T-helper 2 cell (primary cell): ENCODE measurements at regions not wholly inside any gene's neighbourhood (a gene's known extent, or its start where the extent isn't known, plus 50 kb on each side); places are given as distances from the start of the nearest gene placed in this dataset.

Source experiments
- DNase-seq, 5 experiments: peaks; one replicate each; pipeline versions ENCODE4 v3.0.0 to v3.0.0-alpha.2; 2012 to 2022

DNA sequence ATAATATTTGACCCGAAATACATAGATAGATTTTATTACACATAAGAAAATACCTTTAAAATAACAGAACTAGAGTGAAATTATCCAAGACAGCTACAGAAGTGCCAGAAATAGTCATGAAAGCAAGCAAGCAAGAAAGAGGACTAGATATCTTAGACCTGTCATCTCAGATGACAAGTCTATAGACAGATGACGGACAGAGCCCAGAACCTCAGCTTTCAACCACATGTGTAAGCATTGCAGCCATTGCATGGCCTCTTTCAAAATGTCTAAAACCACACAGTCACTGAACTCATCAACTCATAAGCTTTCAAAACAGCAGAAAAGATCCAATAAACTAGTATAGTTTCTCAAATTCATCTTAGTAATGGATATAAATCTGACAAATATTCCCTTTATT lies 59.8 kb upstream of the FHIT start:
- no peak for DNase-seq

DNA sequence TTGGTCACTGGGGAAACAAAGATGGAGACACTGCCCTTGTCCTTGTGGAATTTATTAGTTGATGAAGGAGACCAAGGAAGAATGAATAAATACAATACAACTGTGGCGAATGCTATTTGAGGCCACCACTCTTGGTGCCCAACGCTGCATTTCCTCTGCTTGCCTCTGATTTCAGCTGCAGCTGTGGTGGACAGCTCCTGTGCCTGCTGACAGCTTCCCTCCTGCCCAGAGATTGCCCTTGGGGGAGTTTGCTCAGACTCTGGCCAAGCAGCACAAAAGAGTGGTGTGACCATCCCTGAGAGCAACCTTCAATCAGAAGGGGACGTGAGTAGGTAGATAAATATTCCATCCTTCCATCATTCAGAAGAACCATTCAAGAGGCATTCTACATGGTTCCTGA lies 64.6 kb upstream of the FHIT start:
- DNase-seq = peak in 1 of 5 experiments; percentile 1

DNA sequence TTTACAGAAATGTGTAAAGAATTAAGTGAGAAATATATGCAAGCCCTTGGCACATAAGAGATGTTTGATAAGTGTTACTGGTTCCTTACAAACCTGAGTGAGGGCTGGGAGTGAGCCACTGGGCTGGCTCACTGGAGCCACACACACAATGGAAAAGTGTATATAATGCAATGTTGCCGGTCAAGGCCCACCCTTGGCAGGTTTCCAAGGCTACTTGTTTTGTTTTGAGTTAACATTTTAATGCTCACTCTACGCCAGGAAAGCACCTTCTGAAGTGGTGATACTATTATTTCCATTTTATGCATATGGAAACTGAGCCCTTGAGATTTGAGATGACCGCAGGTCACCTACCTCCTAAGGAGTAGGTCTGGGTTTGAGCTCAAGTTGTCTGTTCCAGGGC lies 71.8 kb upstream of the FHIT start:
- no peak for DNase-seq

DNA sequence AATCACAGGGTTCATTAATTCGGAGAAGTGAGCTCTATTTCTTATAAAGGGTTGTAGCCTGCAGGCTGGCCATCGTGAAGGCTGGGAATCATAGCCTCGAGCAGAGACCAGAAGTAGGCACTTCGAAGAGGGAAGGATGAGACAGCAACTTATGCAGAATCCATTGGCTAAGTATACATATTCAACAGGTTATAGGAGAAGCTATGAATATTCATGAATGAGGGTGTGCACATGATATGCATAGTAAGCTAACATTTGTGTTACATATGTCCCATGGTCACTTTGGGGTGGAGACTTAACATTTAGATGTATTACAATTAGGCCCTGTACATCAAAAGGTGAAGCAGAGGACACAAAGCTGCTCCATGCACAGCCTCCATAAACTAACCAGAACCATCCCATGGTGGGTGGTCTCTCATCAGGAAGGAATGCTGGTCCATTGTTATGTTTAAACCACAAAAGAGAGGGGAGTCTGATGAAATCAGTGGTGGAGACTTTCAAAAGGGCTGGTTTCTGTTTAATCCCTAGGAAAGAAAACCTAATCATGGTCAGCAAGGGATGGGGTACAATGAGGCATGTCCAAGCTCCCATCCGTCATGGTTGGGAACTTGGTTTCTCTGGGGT lies 80.8 kb upstream of the FHIT start:
- no peak for DNase-seq

DNA sequence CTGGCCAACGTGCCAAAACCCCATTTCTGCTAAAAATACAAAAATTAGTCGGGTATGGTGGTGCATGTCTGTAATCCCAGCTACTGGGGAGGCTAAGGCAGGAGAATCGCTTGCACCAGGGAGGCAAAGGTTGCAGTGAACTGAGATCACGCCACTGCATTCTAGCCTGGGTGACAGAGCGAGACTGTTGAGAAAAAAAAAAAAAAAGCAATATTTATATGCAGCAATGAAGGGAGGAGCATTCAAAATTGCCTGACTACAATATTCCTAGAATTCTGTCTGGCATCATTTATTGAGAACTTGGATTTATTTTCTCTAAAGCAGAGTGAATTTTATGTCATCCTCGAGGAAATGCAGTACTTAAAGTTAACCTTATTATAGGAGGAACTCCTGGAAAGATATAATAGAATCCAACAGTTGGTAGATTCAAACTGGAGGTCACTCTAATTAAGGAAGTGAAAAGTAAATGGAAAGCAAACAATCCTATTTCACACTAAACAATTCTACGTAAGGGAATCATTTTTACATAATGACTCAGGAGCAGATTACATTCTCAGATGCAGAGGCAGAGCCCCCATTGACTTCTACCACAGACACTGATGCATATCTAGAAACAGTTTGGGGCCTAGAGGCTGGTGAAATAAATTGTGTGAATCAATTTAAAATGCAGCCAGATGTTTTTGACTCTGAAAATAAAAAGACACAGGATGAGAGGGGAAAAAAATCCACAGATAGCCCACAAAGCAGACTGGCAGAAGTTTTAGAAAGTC lies 82.1 kb upstream of the FHIT start:
- peak in 1 of 5 experiments; percentile 11 for DNase-seq

DNA sequence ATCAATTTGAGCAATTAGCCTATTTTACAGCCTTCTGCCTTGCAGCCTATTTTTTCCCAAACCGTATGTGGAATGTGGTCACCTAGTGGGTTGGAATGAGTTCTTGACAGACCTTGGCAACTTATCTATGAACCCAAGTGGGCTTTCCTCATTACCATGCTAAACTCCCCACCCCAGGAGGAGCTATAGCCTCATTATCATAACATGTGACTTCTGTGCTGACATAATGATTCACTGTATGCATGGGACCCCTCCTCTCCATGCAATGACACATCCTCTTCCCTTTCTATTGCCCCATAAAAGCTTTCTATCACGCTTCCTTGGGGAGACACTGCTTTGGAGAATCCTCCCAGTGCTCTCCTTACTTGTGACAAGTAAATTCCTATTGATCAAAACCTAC lies 83.5 kb upstream of the FHIT start:
- no peak for DNase-seq

DNA sequence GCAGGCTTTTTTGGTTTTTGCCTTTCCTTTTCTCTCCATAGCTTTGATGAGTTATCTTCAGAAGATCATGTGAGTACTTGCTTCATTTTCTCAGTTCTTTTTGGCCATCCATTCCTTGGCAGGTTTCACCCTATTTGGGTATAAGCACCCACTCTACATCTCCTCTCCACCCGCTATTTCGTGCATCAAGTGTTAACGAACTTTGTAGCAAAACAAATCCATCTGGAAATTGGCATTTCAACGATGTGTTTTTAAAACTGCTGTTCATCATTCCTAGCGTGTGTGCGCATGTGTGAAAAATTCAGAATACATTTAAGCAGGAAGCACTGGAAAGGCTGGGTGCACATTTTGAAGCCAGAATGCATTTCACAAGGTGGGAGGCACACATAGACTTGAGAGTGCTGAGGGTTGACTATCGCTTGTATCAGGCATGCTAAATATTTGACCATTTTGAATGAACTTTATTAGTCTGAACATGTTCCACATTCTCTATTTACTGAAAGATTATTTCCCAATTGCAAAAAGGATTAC lies 89.7 kb upstream of the FHIT start:
- no peak for DNase-seq

DNA sequence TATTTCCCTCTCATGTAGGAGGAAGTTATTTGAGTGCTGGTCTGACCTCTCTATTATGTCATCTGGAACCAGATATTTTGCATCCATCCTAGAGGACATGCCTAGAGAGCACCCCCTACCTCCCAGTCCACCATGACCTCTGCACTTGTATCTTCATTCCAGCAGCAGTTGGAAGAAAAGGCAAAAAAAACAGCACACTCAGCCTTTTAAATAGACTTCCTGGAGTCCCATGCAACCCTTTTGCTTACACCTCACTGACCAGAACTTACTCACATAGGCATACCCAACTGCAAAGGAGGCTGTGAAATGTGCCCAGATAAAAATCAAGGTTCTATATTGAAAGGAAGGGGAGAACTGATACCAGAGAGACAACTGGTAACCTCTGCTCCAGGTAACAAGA lies 92.3 kb upstream of the FHIT start:
- no peak for DNase-seq

DNA sequence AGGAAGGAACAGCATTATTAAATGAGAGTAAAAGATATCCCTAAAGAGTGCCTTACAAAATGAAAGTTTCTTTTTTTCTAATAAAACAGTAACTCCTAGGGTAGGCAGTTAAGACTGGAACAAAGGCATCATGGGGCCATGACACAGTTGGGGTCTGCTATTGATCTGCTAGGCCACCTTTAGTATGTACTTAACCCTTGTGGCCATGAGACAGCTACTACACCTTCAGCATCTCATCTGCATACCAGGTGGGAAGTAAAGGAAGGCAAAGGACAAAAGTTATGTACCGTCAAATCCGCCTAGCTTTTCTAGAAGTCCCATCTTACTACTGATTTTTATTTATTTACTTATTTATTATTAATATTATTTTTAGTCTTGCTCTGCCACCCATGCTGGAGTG lies 93.8 kb upstream of the FHIT start:
- no peak for DNase-seq

DNA sequence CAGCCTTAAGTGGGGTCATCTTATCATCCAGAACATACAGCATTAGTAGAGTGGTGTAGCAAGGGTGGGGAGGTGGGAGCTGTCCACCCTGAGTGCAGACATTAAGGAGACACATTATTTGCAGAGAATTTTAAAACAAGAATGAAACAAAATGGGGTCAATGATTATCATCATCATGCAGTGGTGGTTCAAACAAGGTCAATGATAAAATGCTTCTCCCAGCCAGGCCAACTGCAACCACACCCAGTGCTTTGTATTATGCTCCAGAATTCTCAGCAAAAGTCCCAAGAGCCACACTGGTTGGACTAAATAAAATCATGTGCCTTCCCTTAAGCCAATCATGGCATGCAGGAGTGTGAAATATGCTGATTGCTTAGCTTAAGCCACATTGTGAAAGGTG lies 96.7 kb upstream of the FHIT start:
- no peak for DNase-seq

DNA sequence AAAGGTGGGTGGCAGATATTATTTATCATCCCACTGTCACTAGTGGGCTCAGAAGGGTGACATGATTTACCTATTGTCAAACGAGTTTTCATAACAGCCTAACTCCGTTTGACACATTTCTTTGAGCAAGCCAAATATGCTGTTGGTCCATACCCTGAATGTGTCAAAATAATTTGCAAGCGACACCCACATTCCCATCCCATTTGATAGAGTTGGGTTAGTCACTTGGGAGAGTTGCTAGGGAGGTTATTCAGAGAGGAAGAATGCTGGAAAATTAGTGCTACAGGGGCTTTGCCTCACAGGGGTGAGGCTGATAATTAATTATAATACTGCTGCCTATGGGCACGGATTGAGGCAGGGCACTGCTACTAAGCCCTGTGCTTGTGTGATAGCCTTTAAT lies 98.5 kb upstream of the FHIT start:
- DNase-seq = no peak

DNA sequence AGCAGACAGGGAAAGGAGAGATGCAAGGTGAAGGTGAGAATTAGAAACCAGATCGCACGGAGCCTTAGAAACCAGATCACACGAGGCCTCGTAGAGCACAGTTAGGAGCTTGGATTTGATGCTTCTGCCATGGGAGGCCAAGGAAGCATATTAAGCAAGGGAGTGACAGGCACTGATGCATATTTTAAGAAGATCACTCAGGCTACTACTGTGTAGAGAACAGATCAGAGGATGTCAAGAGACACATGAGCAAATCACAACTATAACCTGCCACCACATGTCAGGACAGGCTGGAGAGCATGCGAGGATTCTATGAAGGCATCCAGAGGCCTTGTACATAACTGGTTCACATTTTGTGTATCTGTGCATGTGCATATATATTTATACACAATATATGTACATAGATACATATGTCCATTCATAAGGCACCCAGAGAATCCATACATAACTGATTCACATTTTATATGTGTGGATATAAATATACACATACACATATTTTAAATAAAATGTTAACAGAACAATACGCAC lies 99.6 kb upstream of the FHIT start:
- DNase-seq = no peak

DNA sequence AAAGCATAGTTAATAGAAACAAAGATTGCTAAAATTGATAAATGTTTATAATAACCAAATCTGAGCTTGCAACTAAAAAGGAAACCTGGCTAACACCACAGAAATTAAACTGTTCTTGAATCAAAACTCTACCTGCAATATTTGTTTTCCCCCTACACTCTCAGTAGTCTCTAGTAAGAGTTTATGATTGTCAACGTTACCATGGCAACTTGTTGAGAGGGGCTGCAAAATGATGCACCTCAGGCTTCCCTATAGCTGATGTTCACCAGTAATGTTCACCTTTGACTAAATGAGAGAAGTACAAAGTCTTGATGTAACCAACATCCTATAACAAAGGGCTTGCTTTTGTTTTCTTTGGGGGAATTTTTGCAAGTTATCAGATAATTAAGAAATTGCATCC lies 101.1 kb upstream of the FHIT start:
- DNase-seq = no peak

DNA sequence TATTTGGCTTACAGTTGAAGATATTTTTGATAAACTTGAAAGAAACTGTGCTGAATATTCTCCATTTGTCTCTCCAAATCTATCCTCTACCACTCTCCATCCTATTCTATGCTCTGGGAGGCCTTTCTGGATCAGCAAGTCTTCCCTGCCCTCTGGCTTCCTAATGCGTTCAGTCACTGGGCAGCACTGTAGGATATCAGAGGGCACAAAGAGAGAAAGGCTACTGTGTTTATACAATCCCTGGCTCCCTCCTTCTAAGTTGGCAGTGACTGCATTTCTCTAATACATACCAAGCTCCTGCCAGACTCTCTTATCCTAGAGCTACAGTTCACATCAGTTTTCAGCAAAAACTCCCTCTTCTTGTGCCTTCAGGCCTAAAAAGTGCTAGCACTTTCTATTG lies 102.1 kb upstream of the FHIT start:
- DNase-seq = no peak

DNA sequence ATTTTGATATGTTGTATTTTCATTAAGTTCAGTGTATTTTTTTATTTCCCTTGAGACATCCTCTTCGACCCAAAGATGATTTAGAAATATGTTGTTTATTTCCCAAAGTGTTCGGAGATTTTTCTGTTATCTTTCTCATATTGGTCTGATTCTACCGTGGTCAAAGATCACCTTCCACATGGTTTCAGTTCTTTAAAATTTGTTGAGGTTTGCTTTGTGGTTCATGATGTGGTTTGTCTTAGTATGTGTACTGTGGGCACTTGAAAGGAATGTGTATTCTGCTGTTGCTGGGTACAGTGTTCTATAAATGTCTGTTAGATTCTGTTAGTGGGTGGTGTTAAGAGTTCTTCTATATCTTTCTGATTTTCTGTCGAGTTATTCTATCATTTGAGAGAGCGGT lies 103.4 kb upstream of the FHIT start:
- no peak for DNase-seq

DNA sequence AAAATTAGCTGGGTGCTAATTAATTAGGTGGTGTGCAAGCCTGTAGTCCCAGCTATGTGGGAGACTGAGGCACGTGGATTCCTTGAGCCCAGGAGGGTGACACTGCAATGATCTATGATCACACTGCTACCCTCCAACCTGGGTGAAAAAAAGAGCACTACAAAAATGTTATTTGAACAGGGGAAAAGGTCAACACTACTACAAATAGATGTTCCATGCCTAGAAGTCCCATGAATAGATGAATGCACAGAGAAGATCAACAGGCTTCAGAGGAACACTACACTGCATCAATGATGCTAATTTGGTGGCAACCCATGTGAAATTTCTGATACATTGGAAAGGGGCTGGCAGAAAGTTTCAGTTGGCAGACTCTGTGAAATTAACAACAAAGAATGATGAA lies 105.4 kb upstream of the FHIT start:
- DNase-seq = no peak

DNA sequence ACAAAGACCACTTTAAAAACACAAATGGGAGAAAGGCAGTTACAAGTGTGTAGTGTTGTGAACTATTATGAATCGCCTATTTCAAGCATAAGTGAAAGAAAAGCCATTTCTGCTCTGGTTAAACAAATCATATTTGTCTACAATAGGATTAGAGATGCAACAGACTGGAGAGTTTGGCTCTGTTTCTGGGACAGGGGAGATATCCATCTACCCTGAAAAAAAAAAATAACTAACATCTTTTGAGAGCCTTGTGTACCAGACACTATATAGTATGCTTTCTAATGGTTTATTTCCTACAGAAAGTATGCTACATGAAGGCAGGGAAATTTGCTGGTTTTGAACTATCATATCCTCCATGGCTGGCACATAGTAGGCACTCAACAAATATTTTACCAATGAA lies 106.7 kb upstream of the FHIT start:
- DNase-seq = no peak

DNA sequence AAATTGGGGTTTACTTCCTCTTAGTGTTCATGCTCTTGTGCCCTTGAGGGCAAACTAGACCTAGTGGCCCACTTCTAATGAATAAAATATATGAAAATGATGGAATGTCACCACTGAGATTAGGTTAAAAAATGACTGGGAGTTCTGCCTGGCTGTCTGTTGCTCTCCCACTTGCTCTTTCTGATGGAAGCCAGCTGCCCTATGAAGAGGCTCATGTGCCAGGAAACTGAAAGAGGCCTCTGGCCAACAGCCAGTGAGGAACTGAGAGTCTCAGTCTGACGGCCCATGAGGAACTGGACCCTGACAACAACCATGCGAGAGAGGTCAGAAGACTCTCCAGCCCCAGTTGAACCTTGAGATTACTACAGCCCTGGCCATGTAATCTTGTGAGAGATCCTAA lies 107.1 kb upstream of the FHIT start:
- DNase-seq = no peak

DNA sequence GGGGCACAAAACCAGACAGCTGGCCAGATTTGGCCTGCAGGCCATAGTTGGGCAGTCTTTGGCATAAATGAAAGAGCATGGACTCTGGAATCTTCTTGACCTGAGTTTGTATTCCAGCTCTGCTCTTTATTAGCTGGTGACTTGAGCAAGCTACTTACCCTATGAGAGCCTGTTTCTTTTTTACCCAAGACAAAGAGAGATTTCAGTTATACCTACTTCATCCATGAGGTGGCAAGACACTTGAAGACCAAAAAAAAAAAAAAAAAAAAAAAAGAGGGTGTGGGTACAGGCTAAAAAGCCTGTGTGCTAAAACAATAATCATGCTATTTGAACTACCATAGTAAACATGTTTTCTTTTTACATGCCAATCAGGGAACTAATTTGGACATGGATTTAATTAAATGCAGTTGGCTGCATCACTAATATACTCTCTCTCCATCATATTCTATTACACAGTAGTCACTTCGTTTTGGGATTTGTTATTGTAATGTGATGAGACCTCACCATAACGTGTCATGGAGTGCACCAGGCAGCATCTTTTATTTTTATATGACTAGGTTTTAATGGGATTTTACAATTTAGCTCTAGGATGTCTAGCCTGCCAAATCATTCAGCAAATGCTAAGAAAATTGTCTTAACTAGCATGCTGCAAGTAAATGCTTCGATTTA lies 109.2 kb upstream of the FHIT start:
- DNase-seq = no peak

DNA sequence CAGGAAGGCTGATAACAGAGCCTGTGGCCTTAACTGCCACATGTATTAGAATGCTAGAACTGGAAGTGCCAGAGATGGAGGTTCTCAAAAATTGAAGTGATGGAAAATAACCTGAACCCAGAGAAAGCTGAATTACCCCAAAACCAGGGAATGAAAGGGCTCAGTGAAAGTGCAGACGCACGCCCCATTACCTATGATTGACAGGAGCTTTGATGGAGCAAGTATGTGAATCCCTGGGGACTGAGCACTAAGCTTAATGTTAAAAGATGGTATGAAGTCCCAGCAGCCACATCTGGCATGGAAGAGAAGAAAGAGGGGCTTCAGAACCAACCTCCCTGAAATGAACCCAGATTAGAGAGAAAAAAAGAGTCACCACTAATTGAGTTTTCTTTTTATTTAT lies 118.4 kb upstream of the FHIT start:
- DNase-seq = no peak

DNA sequence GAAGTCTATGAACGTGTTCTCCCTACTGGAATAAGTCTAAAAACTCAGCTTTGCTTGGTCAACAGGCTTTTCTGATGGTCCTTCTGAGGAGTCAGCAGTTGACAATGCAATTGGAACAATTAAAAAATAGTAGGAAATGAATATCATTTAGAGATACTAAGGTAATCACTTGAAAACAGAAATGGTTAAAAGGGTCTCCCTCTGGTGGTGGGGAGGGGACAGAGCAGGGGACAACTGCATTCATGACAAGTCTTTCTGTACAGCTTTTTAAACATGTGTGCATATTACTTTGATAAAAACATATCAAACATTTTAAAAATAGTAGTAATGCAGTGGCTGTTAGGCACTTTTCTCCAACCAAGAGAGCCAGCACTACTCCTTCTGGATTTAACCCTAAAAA lies 119.9 kb upstream of the FHIT start:
- peak in 1 of 5 experiments; percentile 24 for DNase-seq

DNA sequence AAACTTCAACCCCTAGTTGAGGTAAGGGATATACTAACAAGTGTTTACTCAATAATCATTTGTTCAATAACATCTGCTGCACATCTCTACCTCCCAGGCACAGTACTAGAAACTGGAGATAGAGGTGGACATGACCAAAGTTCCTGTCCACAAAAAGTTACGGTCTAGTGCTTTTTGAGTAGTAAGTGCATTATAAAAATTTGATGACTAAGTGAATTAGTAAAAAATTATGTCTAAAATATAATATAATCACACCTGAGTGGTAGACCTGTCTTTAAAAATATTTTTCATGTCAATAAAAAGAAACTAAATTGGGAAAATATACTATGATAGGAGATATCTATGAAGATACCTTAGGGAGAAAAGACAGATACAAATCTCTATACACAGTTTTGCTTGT lies 121.5 kb upstream of the FHIT start:
- DNase-seq = no peak

DNA sequence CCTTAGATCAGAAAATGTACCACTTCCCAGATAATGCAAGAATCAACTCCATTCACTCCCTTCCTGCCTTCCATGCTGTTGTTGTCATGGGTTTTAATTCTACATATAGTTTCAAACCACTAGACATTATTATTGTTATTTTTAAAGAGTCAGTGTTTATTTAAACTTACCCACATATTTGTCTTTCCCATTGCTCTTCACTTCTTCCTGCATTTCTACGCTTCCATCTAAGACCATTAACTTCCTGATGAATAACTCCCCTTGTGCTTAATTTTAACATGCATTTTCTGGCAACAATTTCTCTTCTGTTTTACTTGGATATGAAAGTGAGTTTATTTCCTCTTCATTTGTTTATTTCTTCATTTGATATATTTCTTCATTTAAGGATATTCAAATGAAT lies 127.1 kb upstream of the FHIT start:
- DNase-seq = no peak
